Testis (tissue), 2 donors: ENCODE measurements at regions not wholly inside any gene's neighbourhood (a gene's known extent, or its start where the extent isn't known, plus 50 kb on each side); places are given as distances from the start of the nearest gene placed in this dataset.
"Not testable (repeated sequence)": the region's sequence is repeated elsewhere in the genome, so short reads cannot be mapped to it uniquely, and the experiment has no call there.

Experiments
- DNase-seq: peaks from one replicate; pipeline ENCODE4 v3.0.0-alpha.2; 2019
- H3K27ac ChIP-seq, 2 donors: fragments of 200-600 bp; sonication (generic); one replicate each; pipeline ENCODE4 v1.5.1; 2019
- H3K27me3 ChIP-seq: fragments of 200-600 bp; sonication (generic); one replicate; pipeline ENCODE4 v1.5.1; 2019
- H3K36me3 ChIP-seq: fragments of 200-600 bp; sonication (generic); one replicate; pipeline ENCODE4 v1.5.1; 2017; ENCODE audit warnings: low read depth; ENCODE audit errors: missing control alignments
- H3K4me1 ChIP-seq: fragments of 200-600 bp; sonication (generic); one replicate; pipeline ENCODE4 v1.5.1; 2019
- H3K4me3 ChIP-seq, 2 donors: fragments of 200-600 bp; sonication (generic); one replicate each; pipeline ENCODE4 v1.5.1; 2017 to 2019
- H3K9me3 ChIP-seq: fragments of 200-600 bp; sonication (generic); one replicate; pipeline ENCODE4 v1.5.1; 2017
- POLR2A ChIP-seq: fragments of 450-650 bp; IDR thresholded peaks from one replicate; pipeline ENCODE4 v1.6.1; 2017; ENCODE audit warnings: antibody characterized with exemption, mild to moderate bottlenecking, moderate library complexity
- whole genome bisulfite sequencing, 2 donors: methylation state at CpG; one replicate each; pipeline ENCODE4 v1.1.5; 2018; 5-methylcytosine and 5-hydroxymethylcytosine counted together
- intact Hi-C: fragments of 100-400 bp; cut with DNase I; formaldehyde crosslinking; loops from one replicate; pipeline ENCODE4 v1.15.1; 2023; ENCODE audit warnings: low total_unique reads
- TF ChIP-seq, protein P1 (sequence below), 3 experiments: fragments of 450-650 bp in 2 of 3; fragments of 200-600 bp in 1 of 3; sonication (generic) in 1 of 3; IDR thresholded peaks; one replicate each; pipeline ENCODE4 v1.5.1; 2016 to 2019; ENCODE audit warnings: antibody characterized with exemption in 3 of 3, mild to moderate bottlenecking in 2 of 3, moderate library complexity in 1 of 3

DNA sequence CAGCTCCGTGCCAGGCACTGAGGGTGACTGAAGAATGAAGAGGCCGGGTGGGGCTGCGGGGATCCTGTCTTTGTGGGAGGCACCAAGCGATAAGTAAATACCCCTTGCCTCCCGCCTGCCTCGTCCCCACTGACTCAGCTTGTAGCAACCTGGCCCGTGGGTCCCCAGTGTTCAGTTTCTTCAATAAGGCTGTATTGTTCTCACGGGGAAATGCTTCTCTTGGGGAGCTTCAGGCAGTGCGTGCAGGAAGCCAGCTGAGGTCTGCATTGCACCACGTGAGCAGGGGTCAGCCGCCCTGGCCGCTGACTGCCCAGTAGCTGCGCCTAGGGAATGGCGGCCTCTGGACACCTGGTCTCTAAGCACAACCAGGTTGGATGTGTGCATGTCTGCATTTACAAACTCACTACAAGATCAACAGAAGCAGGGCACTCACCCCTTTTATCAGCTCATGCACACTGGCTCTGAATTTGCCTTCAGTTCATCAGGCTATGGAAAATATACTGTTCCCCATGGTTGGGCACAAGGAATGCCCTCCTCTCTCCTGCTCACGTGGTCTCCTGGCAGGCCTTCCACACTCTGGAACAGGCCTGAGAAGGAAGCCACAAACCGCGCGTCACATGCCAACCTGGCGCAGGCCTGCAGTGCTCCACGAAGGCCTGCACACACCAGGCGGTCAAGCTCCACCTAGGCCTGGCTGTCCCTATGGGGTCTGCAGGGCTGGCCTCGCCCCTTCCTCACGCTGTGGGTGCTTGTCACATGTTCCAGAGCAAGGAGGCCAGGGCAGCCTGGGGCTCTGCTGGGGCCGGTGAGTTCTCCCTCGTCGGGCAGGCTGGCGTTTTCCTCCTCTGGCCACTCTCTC, 135.7 kb upstream of the RNF32 start:
- no peak overlapping the region for H3K27ac ChIP-seq
- no peaks in the 10 kb centered on the region for H3K4me1 ChIP-seq
- H3K27me3 ChIP-seq, result no peaks in the 10 kb centered on the region
- WGBS, 2 donors, result 88 to 90% methylated on average over 18 to 27 of the region's 27 CpGs
- no peak for TF ChIP-seq POLR2A
- TF ChIP-seq, protein P1, sequence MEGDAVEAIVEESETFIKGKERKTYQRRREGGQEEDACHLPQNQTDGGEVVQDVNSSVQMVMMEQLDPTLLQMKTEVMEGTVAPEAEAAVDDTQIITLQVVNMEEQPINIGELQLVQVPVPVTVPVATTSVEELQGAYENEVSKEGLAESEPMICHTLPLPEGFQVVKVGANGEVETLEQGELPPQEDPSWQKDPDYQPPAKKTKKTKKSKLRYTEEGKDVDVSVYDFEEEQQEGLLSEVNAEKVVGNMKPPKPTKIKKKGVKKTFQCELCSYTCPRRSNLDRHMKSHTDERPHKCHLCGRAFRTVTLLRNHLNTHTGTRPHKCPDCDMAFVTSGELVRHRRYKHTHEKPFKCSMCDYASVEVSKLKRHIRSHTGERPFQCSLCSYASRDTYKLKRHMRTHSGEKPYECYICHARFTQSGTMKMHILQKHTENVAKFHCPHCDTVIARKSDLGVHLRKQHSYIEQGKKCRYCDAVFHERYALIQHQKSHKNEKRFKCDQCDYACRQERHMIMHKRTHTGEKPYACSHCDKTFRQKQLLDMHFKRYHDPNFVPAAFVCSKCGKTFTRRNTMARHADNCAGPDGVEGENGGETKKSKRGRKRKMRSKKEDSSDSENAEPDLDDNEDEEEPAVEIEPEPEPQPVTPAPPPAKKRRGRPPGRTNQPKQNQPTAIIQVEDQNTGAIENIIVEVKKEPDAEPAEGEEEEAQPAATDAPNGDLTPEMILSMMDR (IDR thresholded peaks at IDR 0.05), result no peak
- no peaks in the 10 kb centered on the region for H3K36me3 ChIP-seq
- intact Hi-C loops, result no loop called here
- DNase-seq, result no peak
- no peaks in the 10 kb centered on the region for H3K9me3 ChIP-seq
- no peak overlapping the region for H3K4me3 ChIP-seq

DNA sequence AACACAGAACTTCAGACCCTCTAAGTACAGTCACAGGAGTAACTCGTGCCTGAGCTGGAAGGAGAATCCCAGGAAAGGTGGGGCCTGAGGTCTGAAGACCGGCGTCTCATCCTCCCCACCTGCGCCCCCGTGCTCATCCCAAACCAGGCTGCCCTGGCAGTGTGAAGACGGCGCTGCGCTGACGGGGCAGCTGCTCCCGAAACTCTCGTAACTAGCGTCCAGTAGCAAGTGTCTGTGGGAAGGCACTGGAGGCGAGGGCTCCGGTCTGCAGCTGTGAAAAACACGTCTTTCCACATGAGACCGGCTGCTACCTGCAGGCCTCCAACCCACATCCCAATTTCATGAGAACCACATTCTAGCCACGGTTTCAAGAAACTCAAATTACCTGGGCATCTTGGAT, 136.6 kb upstream of the RNF32 start:
- no peaks in the 10 kb centered on the region for H3K36me3 ChIP-seq
- intact Hi-C loops, result no loop called here
- H3K27me3 ChIP-seq, result no peaks in the 10 kb centered on the region
- no peak overlapping the region for H3K27ac ChIP-seq
- TF ChIP-seq, protein P1 (IDR thresholded peaks at IDR 0.05), result no peak
- TF ChIP-seq POLR2A, result no peak
- 89% methylated on average over 17 of the region's 17 CpGs for WGBS, 2 donors
- no peak overlapping the region for H3K4me3 ChIP-seq
- DNase-seq, result no peak
- no peaks in the 10 kb centered on the region for H3K4me1 ChIP-seq
- no peaks in the 10 kb centered on the region for H3K9me3 ChIP-seq

DNA sequence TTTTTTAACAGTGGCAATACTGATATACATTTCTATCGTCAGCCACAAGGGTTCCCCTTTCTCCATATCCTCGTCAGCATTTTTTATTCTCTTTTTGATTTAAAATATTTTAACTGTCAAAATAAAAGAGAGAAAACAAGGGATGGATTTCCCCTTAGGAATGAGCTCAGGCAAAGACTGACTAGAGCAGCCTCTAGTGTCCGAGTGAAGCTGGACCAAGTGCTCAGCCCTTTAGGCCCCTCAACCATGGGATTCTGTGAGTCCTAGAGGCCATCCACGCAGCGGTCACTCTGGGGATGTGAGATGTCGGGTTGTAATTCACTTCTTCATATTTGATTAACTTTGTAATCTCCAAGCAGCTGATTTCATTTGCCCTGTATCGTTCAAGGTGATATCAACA, 137.4 kb upstream of the RNF32 start:
- Histone ChIP-seq H3K4me1 (no peaks in the 10 kb centered on the region), H3K9me3 (no peaks in the 10 kb centered on the region), H3K4me3 (no peak overlapping the region), H3K36me3 (no peaks in the 10 kb centered on the region), H3K27ac (no peak overlapping the region), H3K27me3 (no peaks in the 10 kb centered on the region)
- intact Hi-C loops, result no loop called here
- DNase-seq, result no peak
- TF ChIP-seq POLR2A, result no peak
- TF ChIP-seq, protein P1 (IDR thresholded peaks at IDR 0.05), result no peak
- WGBS, 2 donors, result 66 to 68% methylated on average over 7 of the region's 7 CpGs

DNA sequence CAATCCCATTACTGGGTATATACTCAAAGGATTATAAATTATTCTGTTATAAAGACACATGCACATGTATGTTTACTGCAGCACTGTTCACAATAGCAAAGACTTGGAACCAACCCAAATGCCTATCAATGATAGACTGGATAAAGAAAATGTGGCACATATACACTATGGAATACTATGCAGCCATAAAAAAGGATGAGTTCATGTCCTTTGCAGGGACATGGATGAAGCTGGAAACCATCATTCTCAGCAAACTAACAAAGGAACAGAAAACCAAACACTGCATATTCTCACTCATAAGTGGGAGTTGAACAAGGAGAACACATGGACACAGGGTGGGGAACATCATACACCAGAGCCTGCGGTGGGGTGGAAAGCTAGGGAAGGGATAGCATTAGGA, 138.8 kb upstream of the RNF32 start:
- H3K27ac ChIP-seq, DNase-seq, H3K36me3 ChIP-seq, H3K4me3 ChIP-seq, H3K9me3 ChIP-seq, H3K27me3 ChIP-seq, intact Hi-C loops, H3K4me1 ChIP-seq: not testable (repeated sequence)
- WGBS, 2 donors, result 89 to 100% methylated on average over 1 of the region's 1 CpG

DNA sequence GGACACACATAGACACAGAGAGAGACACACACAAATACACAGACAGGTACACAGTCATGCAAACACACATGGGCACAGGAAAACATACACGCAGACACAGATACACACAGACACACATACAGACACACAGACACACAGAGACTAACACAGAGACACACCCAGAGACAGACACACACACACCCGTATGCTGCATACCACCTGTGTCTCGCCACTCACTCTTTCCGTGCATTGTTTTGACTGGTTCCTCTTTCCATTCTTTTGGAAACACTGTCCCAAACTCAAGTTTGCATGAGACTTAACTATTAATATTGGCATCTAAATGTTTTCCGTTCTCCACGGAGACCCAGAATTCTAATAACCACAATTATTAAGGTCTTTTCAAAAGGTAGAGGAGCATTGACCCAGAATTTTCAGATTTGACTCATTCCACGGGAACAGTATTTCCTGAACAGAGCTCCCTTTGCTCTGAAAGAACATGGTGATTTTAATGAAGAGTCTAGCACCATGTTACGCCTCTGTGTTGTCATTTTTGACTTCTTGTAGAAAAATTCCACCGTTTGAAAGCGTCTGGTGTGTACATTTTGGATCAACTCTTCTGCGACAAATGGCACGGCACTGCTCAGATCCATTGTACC, 141.2 kb upstream of the RNF32 start:
- 82 to 89% methylated on average over 12 of the region's 12 CpGs for WGBS, 2 donors
- Histone ChIP-seq H3K27me3 (no peaks in the 10 kb centered on the region), H3K36me3 (no peaks in the 10 kb centered on the region), H3K4me3 (no peak overlapping the region), H3K4me1 (no peaks in the 10 kb centered on the region), H3K27ac (no peak overlapping the region), H3K9me3 (no peaks in the 10 kb centered on the region)
- no peak for TF ChIP-seq POLR2A
- TF ChIP-seq, protein P1 (IDR thresholded peaks at IDR 0.05), result no peak
- no peak for DNase-seq
- intact Hi-C loops, result no loop called here
